ENCODE measurements at regions not wholly inside any gene's neighbourhood (a gene's known extent, or its start where the extent isn't known, plus 50 kb on each side); places are given as distances from the start of the nearest gene placed in this dataset.

DNA sequence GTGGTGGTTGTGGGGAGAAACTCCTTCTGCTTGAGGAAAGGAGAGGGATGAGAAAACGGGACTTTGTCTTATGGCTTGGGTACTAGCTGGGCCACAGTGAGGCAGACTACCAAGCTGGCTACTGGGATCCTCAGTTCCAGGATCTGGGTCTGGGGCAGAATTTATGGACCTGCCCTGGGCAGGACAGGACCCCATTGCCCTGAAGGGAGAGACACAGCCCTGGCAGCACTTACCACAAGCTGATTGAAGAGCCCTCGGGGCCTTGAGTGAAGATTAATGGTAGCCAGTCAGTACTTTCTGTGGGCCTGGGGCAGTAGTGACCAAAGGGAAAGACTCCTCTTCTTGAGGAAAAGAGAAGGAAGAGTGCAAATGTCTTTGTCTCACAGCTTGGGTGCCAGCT, 799.7 kb downstream of the SI start:
- Histone ChIP-seq H3K4me2 (ENCODE audit: insufficient read depth, insufficient read length, low read length) (no peak overlapping the region), H2BK12ac (ENCODE audit: insufficient read length, low read depth, low read length) (no peak overlapping the region), H3K14ac (ENCODE audit: insufficient read depth, low read length) (no peak overlapping the region), H2BK20ac (ENCODE audit: low read depth, low read length, poor library complexity, severe bottlenecking) (no peak overlapping the region), H3K56ac (ENCODE audit: insufficient read length, low read depth, low read length) (no peak overlapping the region), H3K9ac (ENCODE audit: extremely low read depth, insufficient read length, low read length) (no peak overlapping the region), H4K20me1 (ENCODE audit: control insufficient read depth, insufficient read depth, insufficient read length) (no peaks in the 10 kb centered on the region), H3K4me1 (ENCODE audit: insufficient read depth, low read length) (no peaks in the 10 kb centered on the region), H2AK5ac (ENCODE audit: insufficient read length, low read length) (no peak overlapping the region), H3K4ac (ENCODE audit: low read depth, low read length) (no peak overlapping the region), H3K9me3 (ENCODE audit: control insufficient read depth, low read depth, low read length) (no peaks in the 10 kb centered on the region), H3K79me1 (ENCODE audit: insufficient read depth, low read depth, low read length, poor library complexity, severe bottlenecking) (no peaks in the 10 kb centered on the region), H3K23ac (ENCODE audit: insufficient read length, low read depth, low read length) (no peak overlapping the region), H2BK5ac (ENCODE audit: insufficient read length, low read length) (no peak overlapping the region), H4K8ac (replicated peaks; ENCODE audit: insufficient read length, low read depth, low read length) (no peak overlapping the region), H3K18ac (ENCODE audit: insufficient read length, low read depth, low read length) (no peak overlapping the region), H2BK15ac (ENCODE audit: low read depth, low read length) (no peak overlapping the region), H4K5ac (ENCODE audit: insufficient read length, low read depth, low read length) (no peak overlapping the region), H3T11ph (ENCODE audit: low read length) (no peak overlapping the region), H2BK120ac (ENCODE audit: low read depth, low read length, poor library complexity, severe bottlenecking) (no peak overlapping the region), H3K27me3 (ENCODE audit: insufficient read depth, low read length) (no peaks in the 10 kb centered on the region), H2AFZ (ENCODE audit: low read length) (no peak overlapping the region), H3K23me2 (ENCODE audit: insufficient read length, low read depth, low read length, poor library complexity, severe bottlenecking) (no peaks in the 10 kb centered on the region), H4K91ac (ENCODE audit: insufficient read length, low read depth, low read length) (no peak overlapping the region), H3K79me2 (ENCODE audit: insufficient read depth, low read length) (no peaks in the 10 kb centered on the region), H3K27ac (ENCODE audit: insufficient read length, low read depth, low read length) (no peak overlapping the region)
- Mint-ChIP-seq H3K36me3 (ENCODE audit: insufficient read depth in 1 of 3, low read depth in 3 of 3) (peaks cover 15 to 40% (median 18%) of the 10 kb centered on the region in 3 experiments), H3K9me3 (peaks cover 12 to 22% of the 10 kb centered on the region in 2 experiments; a peak in 4 of 5 replicates), H3K4me1 (peaks cover 4% of the 10 kb centered on the region in 2 experiments; a peak in 3 of 4 replicates), H3K27ac (peak overlapping the region in 1 of 3 experiments; percentile 42; a peak in 1 of 7 replicates), H3K27me3 (ENCODE audit: low read depth) (no peaks in the 10 kb centered on the region), H3K4me3 (no peak overlapping the region)
- no peak for TF ChIP-seq CTCF (conservative IDR thresholded peaks at IDR 0.05)
- WGBS (ENCODE audit: extremely low coverage, insufficient read length, low lambda C conversion rate) = no CpG with 5 or more reads among the region's 2 CpGs
- no peak for DNase-seq
